GM12892 (cell line): ENCODE measurements at regions not wholly inside any gene's neighbourhood (a gene's known extent, or its start where the extent isn't known, plus 50 kb on each side); places are given as distances from the start of the nearest gene placed in this dataset.

Source experiments
- POLR2A ChIP-seq: IDR thresholded peaks from 2 replicates; pipeline ENCODE4 v1.6.1; 2011; ENCODE audit warnings: low read depth, low read length, control low read depth
- TAF1 ChIP-seq: IDR thresholded peaks from 2 replicates; pipeline ENCODE4 v1.6.1; 2011; ENCODE audit warnings: low read depth, mild to moderate bottlenecking, control low read depth, low read length, borderline replicate concordance

- TF ChIP-seq TAF1 (no peak), POLR2A (no peak)
Measured at GRCh38 chr10:71150796-71151195, 61.6 kb upstream of the UNC5B start.
